GM23248 (cell line): ENCODE measurements at regions not wholly inside any gene's neighbourhood (a gene's known extent, or its start where the extent isn't known, plus 50 kb on each side); places are given as distances from the start of the nearest gene placed in this dataset.

ENCODE experiments used
- EZH2 ChIP-seq: fragments of 200-600 bp; sonication (generic); IDR thresholded peaks from 2 replicates; pipeline ENCODE4 v1.6.1; 2018; ENCODE audit warnings: antibody characterized with exemption, mild to moderate bottlenecking; ENCODE audit not compliant: insufficient read depth, poor library complexity, severe bottlenecking
- EZH2phosphoT487 ChIP-seq: fragments of 200-600 bp; sonication (generic); IDR thresholded peaks from 2 replicates; pipeline ENCODE4 v1.6.1; 2018; ENCODE audit warnings: antibody characterized with exemption, moderate library complexity, mild to moderate bottlenecking, low read depth; ENCODE audit not compliant: insufficient read depth

DNA sequence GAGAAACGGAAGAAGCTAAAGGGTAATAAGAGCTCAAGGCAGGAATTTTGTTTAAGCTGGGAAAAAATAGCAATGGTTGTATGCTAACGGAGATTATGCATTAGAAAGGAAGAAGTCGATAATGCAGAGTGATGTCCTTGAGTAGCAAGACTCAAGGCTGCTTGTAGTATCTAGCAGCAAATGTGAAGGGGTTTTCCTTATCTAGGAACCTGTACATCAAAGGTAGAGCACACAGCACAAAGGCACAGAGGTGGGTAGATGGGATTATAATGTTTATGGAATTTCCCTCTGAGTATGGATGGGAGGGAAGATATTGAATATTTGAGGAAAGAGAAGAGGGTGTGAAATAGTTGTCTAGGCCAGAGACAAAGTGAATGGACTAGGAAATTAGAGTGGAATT, 114.1 kb downstream of the PROX1 start:
- TF ChIP-seq EZH2 (no peak), EZH2phosphoT487 (no peak)
